CD4-positive, alpha-beta T cell treated with Interleukin-10 for 1 hour (primary cell): ENCODE measurements at regions not wholly inside any gene's neighbourhood (a gene's known extent, or its start where the extent isn't known, plus 50 kb on each side); places are given as distances from the start of the nearest gene placed in this dataset.

Experiments
- DNase-seq: peaks from one replicate; pipeline ENCODE4 v3.0.0-alpha.2; 2020

DNA sequence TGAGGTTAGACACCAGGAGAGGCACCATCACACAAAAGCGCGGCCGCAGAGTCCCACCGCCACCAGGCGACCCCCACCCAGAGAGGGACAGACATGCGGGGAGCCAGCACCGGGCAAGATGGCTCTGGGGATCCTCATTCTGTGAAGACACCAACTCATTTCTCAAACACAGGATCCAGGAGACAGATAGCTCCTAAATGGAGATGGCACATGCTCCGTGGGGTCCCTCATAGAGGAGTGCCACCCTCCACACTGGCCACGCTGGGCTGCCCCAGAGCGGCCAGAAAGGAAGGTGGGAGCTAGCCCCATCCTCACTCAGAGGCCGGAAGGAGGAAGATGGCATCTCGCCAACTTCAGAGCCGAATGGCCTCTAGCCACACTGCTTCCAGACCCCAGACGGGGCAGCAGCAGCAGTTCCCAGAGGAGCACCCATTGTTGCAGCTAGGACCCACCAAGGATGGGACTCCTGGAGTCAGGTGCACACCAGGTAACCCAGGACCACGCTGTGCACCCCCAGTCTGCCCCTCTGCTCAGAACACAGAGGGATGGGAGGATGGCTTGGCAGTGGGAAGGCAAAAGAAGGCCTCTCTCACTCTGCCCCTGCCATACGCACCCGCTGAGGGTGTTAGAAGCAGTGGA, 78.6 kb downstream of the ZIC5 start:
- DNase-seq = no peak

DNA sequence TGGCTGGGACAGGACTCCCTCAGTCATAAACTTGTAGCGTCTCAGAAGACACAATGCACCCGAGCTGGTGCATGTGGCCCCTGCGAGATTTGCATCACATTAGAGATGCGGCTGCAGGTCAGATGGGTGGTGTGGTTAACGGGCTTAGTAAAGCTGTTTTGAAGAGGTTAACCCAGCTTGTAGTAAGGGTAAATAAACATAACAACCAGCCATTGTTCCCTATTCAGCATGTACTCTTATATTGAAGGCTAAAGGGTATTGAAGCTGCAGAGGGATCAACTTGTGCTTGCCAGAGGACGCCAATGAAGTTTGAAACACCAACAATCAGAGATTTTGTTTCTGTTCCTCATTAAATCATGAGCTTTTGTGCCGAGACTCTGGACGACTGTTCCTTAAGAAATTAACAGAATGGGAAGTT, 79.4 kb downstream of the ZIC5 start:
- no peak for DNase-seq

DNA sequence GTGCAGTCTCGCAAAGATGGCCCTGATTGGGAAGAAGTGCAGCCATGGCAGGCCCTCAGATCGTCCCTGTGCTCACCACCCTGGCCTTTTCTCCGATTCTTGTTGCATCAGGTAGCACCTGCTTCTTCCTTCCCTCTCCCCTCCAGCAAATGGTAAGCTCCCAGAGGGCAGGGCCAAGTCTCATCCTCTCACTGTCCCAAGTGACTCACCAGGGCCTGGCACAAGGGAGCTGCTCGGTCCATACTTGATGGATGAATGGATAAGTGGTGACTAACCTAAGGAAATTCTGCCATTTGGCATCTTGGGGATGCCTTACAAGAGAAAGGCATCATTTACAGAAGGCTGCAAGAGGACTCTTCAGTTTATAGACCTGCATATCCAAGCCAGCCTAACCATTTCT, 84.9 kb downstream of the ZIC5 start:
- DNase-seq = no peak

DNA sequence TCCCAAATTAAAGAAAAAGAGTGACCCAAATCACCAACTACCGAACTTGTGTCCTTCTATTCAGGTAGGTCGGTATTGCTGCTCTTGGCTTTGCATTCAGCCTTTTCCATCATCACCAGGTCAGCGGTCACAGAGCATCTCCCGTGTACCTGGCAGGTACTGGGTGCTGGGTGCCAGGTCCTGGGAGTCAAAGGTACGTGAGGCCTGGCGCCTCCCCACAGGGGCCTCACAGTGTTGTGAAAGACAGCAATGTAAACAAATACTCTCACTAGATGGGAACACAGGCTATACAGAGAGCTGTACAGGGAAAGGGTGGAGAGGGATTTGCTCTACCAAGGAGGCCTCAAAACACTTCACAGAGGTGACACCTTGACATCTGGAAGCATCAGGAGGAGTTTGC, 86.7 kb downstream of the ZIC5 start:
- no peak for DNase-seq

DNA sequence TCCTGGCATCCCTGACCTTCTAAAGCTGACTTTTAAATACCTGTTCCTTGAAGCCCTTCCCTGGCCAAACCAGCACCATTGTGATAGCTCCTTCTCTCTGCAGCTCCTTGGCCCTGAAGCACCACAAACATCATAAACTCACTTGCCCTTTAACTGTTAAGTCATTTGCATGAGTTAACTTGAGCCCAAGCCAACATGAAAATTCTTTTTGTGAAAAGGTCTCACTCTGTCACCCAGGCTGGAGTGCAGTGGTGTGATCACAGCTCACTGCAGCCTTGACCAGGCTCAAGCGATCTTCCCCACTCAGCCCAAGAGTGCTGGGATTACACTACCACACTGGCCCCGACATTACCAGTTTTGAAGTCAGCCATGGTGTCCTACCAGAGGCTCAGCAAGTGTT, 87.8 kb downstream of the ZIC5 start:
- no peak for DNase-seq

DNA sequence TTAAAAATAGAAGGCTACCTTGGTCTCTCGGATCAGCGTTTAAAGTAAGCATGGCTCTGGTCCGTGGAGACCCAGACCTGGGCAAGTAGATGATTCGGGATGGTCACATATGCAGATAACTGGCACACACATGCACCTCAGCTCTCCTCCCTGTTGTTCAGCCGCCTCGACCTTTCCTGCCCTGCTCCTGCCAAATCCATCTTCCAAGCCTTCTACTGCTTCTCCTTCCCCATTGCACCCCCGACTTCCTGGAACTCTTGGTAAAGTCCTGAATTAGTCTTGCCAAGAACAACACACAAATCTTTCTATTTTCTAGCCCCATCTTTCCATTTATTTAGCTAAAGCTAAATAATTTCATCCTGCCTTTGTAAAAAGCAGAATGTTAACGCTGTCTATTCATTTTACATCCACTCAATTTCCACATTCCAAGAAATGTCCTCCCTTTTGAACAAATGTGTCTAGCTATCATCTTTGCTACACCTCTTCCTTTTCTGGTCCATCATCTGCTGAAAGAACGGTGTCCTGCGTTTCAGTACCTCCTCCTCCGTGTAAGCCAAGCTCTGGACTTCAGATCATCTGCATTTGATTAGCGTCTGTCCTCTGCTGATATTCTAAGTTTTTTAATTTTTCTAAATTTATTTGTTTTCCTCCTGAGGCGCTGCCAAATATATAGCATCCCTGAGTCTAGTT, 92.5 kb downstream of the ZIC5 start:
- DNase-seq = no peak

DNA sequence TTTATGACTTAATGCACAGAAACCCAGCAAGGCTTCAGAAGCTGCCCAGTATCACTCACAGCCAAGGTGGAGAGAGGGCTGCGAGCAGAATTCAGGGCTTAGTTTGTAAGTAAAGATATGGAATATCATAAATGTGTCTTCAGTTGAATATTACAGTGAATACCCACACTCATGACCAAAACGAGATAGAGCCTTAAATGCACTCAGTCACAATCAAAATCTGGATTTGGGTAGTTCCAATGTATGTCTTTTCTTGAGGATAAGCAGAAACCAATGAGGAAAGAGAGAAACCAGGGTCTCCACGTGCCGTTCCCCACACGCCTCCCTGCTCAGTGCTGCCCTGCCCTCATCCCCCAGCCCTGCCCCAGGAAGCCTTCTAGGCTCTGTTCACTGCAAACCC, 94.9 kb downstream of the ZIC5 start:
- DNase-seq = no peak

DNA sequence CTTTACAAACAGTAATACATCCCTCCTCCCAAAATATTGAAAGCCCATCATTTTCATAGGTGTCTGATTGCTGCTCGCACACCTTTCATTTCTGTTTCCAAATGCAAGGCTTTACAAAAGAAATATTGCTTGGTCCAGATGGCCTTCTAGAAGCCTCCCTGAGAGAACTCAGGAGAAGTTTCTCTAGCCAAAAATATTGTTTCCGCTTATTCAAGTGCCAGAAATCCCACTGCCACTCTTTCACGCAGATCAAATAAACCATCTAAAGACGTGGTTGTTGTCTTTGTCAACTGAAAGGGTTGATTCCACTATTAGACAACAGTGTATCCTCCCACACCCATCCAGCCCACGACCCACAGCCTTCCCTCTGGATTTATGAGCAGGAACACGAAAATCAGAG, 96.2 kb downstream of the ZIC5 start:
- no peak for DNase-seq

DNA sequence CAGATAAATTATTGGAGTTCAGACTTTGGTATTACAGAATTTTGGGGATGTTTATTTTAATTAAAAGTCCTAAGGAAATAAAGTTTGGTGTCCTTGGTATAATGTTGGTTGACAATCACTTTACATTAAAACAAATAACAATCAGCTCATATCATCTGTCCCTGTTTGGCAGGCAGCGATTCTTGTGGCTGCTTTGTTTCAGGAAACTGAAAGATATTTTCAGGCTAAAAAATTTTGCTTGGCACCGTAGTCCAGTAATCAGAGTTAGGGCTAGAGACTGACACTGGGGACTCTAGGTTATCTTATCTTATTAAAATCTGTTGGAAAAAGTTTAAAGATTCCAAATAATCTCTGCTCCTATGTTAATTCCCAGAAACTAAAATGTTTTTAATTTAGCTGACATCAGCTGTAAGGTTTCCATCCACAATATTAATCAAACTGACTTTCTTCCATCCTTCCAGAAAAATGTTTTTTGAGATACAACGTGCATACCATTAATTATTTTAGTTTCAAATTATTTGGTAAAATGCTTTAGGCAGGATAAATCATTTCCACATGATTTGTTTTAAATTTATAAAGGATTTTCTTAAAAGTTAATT, 97.6 kb downstream of the ZIC5 start:
- no peak for DNase-seq

DNA sequence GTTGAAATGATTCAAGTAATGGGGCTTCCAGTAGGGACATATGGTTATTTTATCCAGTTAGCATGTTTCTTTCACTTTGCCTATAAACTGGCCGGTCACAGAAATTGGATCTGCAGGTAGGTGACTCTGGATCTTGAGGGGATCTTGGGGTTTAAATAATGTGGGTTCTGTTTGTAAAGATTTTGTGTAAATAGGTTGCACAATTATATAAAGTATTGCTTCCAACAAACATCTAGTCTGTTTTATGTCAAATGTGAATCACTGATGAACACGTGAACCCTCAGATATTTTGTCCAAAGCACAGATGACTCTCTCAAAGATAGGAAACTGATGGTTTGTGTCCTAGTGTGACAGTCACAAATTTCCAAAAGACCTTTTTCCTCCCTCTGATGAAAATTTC, 98.4 kb downstream of the ZIC5 start:
- no peak for DNase-seq

DNA sequence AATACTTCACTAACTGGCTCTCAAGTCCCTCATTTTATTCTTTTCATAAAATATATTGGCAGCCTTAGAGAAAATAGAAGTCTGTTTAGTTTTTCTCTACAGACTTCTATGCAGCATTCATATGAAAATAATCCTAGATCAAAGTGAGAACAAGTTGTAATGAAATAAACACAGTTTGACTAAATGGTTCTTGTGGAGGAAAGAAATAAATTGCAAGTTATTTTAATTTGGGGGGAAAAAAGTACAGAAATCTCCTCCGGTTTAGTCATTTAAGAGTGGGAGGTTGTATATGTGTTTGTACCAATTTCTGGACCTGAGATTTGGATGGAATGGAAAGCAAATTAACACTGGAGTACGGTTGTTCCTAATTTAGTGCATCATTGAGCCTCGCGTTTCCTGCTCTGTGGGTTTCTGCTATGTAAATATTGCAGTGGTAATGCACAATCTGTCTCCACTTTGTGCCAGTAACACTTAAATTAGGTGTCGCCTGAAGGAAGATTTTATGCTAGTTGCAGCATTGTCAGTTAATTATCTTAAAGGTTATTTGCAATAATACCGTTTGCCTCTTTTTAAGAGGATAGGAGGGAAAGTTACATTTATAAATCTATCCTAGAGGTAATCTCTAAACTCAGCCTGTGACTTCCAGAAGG, 100.2 kb downstream of the ZIC5 start:
- no peak for DNase-seq

DNA sequence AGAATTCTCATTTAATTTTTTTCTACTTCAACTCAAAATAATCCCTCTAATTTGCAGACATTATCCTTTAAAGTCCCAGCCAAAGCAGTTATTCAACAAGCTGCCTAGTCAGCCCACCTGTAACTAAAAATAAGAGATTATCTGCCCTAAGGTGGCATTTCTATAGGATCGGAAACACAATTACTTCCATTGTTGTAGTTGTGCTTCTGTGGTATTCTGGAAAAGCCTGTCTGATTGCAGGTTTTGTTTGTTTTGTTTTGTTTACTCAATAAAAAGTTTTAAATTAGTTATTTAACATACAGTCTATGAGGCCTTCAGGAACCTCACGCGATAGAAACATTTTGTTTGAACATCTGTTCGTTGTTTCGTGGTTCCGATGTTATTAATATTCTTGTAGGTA, 101.0 kb downstream of the ZIC5 start:
- no peak for DNase-seq

DNA sequence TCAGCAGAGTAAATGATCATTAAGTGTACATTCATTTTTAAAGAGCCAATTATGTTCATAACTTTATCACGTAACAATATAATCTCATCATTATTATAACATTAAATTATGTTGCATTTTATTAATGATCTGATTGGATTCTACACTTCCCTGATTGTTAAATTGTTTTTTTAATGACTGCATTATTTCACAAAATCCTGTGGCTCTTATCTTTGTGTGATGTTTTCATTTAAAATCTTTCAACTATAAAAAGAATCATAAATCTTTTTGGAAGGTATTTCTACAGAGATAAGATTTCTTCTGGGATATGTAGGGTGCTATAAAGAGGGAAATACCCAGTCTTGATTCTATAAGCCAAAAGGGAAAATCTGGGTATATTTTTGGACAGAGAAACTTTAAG, 101.7 kb downstream of the ZIC5 start:
- DNase-seq = no peak

DNA sequence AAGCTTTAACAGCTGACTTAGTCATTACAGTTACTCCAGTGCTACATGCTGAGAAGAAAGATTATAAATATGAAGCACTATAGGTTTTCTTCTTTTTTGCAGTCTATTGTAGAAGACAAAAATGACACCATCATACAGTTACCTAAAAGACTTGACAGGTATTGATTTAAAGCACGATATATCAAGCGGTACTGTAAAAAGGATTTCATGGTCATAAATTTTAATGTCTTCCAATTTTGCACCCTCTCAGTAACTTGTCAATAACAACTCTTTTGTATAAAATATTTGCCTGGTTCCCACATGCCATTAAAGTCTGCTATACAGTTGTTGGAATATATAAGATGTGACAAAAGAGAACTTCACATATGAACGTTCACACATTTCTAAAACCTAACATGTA, 102.8 kb downstream of the ZIC5 start:
- no peak for DNase-seq

DNA sequence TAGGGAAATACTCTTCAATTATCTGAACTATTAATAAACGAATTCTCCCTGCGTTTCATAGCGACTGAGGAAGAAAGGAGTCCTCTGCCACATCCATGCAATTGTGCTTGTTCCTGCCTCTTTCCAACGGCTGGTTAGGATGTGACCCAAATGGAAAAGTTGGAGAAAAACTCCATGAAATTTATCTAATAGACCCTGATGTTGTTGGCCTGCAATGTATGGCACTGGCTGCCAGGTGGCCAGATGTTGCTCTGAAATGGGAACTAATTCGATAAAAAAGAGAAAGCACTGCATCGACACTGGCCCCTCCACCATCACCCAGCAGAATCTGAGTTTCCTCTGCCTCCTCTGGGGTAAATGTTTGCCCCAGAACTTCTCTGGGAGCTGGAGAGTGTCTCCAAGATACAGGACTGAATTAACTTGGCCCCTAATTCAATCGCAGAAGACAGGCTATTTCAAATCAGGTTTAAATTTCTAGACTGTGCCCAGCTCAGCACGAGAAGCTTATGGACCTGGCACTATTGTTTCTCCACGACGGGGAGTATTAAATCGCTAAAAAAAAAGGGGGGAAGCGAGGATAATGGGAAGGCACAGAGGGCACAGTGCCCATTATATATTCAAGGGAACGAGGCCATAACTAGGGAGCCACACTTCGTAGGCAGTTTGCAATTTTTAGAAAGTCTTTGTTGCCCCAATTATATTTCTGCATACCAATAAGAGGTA, 103.9 kb downstream of the ZIC5 start:
- no peak for DNase-seq

DNA sequence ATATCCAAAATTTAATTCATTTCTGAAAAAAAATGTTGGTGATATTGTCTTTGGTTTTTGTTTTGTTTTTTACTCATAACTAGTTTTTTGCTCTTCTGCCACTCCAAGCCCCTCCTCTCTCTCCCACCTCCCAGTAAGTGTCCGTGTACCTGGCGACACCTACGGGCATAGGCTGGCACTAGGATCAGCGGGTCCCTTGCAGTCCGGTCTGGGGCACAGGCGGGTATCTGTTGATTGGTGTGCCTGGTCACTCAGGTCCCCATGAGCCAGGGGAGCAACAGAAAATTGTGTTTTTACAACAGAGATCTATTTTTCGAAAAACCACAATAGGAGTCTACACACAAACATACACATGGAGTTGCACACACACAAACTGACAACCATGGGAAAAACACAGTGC, 104.8 kb downstream of the ZIC5 start:
- DNase-seq = no peak

DNA sequence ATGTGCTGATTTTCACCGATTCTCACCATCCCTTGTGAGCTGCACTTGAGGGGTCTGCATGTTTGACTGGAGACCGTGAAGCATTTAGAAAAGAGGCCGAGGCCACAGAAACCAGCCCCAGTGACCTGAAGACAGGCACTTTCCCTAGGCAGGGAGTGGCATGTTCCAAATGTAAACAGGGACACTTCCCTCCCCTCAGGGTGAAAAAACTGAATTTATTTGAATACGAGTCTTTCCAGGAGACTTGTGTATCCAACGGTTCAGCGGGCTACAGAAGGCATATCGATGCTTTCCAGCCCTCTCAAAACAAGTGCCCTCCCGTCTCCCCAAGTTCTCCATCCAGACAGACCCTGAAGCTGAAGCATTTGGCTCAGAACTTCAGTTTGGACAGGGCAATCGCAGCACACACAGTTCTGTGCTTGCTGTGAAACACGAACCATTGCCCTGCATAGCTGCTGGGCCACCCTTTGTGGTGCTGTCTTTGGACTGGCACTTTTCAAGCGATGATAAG, 106.1 kb downstream of the ZIC5 start:
- no peak for DNase-seq

DNA sequence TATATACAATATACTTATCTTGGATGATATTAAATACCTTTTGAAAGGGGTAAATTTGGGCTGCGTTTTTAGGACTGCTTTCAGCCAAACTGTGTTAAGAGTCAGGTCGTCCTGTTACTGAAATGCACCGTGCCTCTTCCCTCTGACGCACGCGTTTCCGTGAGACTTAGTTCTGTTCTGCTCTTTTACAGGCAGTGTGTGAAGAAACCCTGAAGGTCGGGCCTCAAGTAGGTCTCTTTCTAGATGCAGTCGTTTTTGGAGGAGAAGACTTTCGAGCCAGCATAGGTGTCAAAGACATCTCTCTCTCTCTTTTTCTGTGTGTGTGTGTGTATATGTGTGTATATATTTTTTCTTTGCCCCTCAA, 107.0 kb downstream of the ZIC5 start:
- no peak for DNase-seq

DNA sequence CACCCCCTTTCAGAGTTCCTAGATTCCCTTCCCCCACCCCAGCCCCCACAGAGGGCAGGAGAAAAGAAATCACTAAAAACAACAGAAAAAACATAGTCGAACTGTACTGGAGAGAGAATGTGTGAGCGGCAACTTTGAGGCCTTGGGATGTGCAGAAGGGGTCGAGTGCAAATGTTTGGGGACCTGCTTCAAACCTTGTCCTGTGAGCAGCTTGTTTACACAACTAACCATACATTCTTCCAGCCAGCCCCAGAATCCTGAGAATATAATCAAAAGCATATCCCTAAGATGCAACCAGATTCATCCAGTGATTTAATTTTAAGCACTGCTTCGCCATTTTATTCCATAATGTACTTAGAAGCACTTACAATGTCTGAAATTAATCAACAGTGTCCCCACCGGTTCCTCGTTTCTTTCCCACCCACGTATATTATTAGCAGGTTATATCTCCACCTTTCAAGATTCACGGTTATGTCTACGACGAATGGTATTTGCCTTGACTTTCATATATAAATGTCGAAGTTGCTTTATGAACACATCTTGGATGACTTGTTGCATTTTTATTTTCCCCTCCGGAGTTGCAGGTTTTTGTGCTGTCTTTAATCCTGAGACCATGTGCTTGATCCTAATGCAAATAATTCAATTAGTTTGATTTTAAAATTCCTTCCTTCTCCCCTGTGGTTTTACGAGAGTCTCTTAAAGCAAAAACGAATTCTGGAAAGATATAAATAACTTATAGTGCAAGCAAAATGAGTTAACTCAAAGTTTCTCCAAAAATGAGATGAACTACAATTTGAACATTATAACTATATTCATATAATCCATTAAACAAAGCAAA, 107.6 kb downstream of the ZIC5 start:
- no peak for DNase-seq

DNA sequence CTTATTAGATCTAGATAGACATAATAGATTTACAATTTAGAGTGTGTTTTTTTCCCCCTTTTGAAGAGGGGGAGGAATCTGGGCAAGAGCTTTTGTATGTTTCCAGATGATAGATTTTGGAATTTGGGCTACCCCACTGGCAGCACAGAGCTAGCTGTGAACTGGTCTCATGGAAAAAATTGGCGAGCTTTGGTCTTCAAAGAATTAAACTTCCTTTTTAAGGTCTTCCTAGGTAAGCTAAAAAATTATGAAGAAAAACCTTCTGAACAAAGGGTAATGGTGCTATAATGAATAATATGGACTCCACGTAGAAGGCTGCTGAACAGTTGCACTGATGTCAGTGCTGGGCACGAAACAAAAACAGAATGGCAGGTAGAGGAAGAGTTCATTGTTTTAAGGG, 109.3 kb downstream of the ZIC5 start:
- no peak for DNase-seq

DNA sequence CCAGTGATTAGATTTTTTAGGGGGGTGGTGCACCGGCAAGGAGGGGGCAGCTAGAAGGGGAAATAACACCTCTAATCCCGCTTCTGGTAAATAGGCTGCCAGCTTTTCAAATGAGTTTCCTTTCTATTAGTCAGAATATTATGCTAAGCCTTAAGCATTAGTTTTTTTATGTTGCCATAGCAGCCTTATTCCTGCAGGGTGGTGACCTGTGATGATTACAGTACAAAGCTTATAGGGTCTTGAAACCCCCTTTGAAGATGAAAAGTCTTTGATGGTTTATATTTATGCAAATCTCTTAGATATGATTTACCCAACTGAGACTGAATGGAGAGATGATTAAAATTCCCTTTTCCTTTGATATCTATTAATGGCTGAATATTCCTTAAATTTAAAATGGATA, 109.8 kb downstream of the ZIC5 start:
- DNase-seq = no peak

DNA sequence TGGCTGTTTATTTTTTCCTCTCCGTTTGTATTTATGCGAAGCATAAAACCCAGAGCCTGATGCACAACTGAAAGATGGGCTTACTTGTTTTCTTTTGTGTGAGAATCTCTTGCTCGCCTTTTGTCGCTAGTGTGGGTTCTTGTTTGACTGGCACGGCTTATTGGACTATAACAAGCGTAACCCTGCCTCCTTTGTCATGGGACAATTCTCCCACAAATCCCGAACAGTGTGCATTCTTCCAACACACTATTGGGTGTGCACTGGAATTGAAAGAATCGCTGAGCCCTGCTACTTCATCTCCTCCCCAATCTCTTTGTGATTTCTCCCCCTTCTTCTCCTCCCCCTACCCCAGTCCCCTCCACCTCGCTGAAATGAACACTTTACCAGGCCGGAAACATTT, 110.8 kb downstream of the ZIC5 start:
- no peak for DNase-seq
